OCI-LY3 (cell line): ENCODE measurements at regions not wholly inside any gene's neighbourhood (a gene's known extent, or its start where the extent isn't known, plus 50 kb on each side); places are given as distances from the start of the nearest gene placed in this dataset.

Source experiments
- CTCF ChIP-seq: fragments of 200-600, 300-600 bp; sonication (generic); IDR thresholded peaks from 2 replicates; pipeline ENCODE4 v1.5.1; 2014; ENCODE audit warnings: antibody characterized with exemption, low read length, low read depth
- EZH2phosphoT487 ChIP-seq: fragments of 200-600 bp; shearing (Covaris generic); IDR thresholded peaks from 2 replicates; pipeline ENCODE4 v1.6.1; 2018; ENCODE audit warnings: antibody characterized with exemption, mixed run types, low read depth

- TF ChIP-seq CTCF (no peak), EZH2phosphoT487 (no peak)
Measured at GRCh38 chr3:152682477-152682876, 152.5 kb upstream of the P2RY1 start.
